K562 (cell line): ENCODE measurements at regions not wholly inside any gene's neighbourhood (a gene's known extent, or its start where the extent isn't known, plus 50 kb on each side); places are given as distances from the start of the nearest gene placed in this dataset.

Experiments used
- ATAC-seq: fragments of 200-7000 bp; cut with Tn5 transposase; 3 replicates; pipeline ENCODE4 v1.9.1; 2020; ENCODE audit warnings: moderate library complexity
- BruUV-seq: library from RNA; stranded (reverse); fragments of 400-500 nt; replicated peaks from 2 replicates; lab custom pipeline; 2021; lab: Mats Ljungman, UMichigan
- CTCF ChIA-PET: fragments of 300-600 bp; formaldehyde crosslinking; extraction: SDS; loops from one replicate; lab custom pipeline; 2021; ENCODE audit warnings: low intra/inter-chr PET ratio; lab: Yijun Ruan, JAX
- POLR2A ChIA-PET: fragments of 300-600, 350-650 bp; sonication (Branson Sonifier 250); formaldehyde crosslinking; extraction: SDS; loops from one replicate; lab custom pipeline; 2021; ENCODE audit warnings: antibody characterized with exemption, inconsistent platforms; lab: Yijun Ruan, JAX
- DNase-seq, 4 experiments: peaks; one replicate each; pipeline versions ENCODE4 v3.0.0 to v3.0.0-alpha.2; 2011 to 2018; ENCODE audit warnings: low spot score in 3 of 4, mixed read lengths in 3 of 4; ENCODE audit errors: extremely low read depth in 1 of 4
- FAIRE-seq: peaks from 2 replicates; lab custom pipeline; 2011; peaks lifted over from hg19 to GRCh38; lab: Jason Lieb, UNC
- H2AFZ ChIP-seq: 2 replicates; pipeline ENCODE4 v1.6.0; 2011; ENCODE audit warnings: low read depth, low read length, control low read depth, inconsistent platforms
- H3K27ac ChIP-seq: fragments of 200-600 bp; 3 replicates; pipeline ENCODE4 v1.8.0; 2011; ENCODE audit warnings: low read depth, mild to moderate bottlenecking, control low read depth, inconsistent platforms, low read length, moderate library complexity, mixed read lengths; ENCODE audit errors: extremely low read depth
- H3K27me3 ChIP-seq, 2 experiments: fragments of 300-600 bp in 1 of 2; 2 replicates in 1 of 2; 3 replicates in 1 of 2; pipeline versions ENCODE4 v1.6.0 to v1.8.0; 2011; ENCODE audit warnings: inconsistent platforms in 2 of 2, low read length in 2 of 2, mild to moderate bottlenecking in 1 of 2, mixed read lengths in 1 of 2, moderate library complexity in 1 of 2; ENCODE audit not compliant: control insufficient read depth in 2 of 2, insufficient read depth in 2 of 2
- H3K36me3 ChIP-seq: fragments of 300-600 bp; 3 replicates; pipeline ENCODE4 v1.8.0; 2011; ENCODE audit warnings: mild to moderate bottlenecking, low read length, inconsistent platforms; ENCODE audit not compliant: control insufficient read depth, insufficient read depth
- H3K4me1 ChIP-seq, 2 experiments: fragments of 200-600 bp in 1 of 2; replicated peaks in 1 of 2; 2 replicates in 1 of 2; 3 replicates in 1 of 2; pipeline versions ENCODE4 v1.5.1 to v1.8.0; 2011; ENCODE audit warnings: inconsistent platforms in 2 of 2, low read length in 2 of 2, mild to moderate bottlenecking in 1 of 2, mixed read lengths in 1 of 2, moderate library complexity in 1 of 2; ENCODE audit not compliant: control insufficient read depth in 2 of 2, insufficient read depth in 2 of 2
- H3K4me2 ChIP-seq: 2 replicates; pipeline ENCODE4 v1.6.1; 2011; ENCODE audit warnings: low read length, control low read depth, inconsistent platforms, mixed read lengths; ENCODE audit not compliant: insufficient read depth
- H3K4me3 ChIP-seq: fragments of 200-600 bp; sonication (generic), shearing (Covaris generic); 2 replicates; pipeline ENCODE4 v1.5.1; 2016; ENCODE audit warnings: control low read depth, inconsistent platforms
- H3K79me2 ChIP-seq: fragments of 200-600 bp; 3 replicates; pipeline ENCODE4 v1.8.0; 2011; ENCODE audit warnings: low read length, inconsistent platforms; ENCODE audit not compliant: control insufficient read depth, insufficient read depth
- H3K9ac ChIP-seq, 2 experiments: 2 replicates each; pipeline versions ENCODE4 v1.6.0 to v1.6.1; 2011; ENCODE audit warnings: low read depth in 2 of 2, low read length in 2 of 2, control low read depth in 1 of 2, inconsistent platforms in 1 of 2, mild to moderate bottlenecking in 1 of 2, mixed read lengths in 1 of 2; ENCODE audit not compliant: insufficient read depth in 1 of 2
- H3K9me1 ChIP-seq: one replicate; pipeline ENCODE4 v1.6.0; 2011; ENCODE audit warnings: inconsistent platforms, mild to moderate bottlenecking, low read length, moderate library complexity; ENCODE audit not compliant: control insufficient read depth, insufficient read depth
- H3K9me3 ChIP-seq: replicated peaks from 2 replicates; pipeline ENCODE4 v1.5.1; 2011; ENCODE audit warnings: low read depth, low read length, inconsistent platforms; ENCODE audit not compliant: control insufficient read depth, insufficient read depth
- H4K20me1 ChIP-seq: replicated peaks from 2 replicates; pipeline ENCODE4 v1.6.1; 2011; ENCODE audit warnings: low read length, inconsistent platforms, mixed read lengths; ENCODE audit not compliant: control insufficient read depth, insufficient read depth
- PBX2 ChIP-seq, 2 experiments: IDR thresholded peaks in 1 of 2; conservative IDR thresholded peaks in 1 of 2; 2 replicates each; pipeline ENCODE4 v1.6.1; 2016; ENCODE audit warnings: low read depth in 2 of 2, mild to moderate bottlenecking in 1 of 2, missing compliant biosample characterization in 1 of 2, missing genetic modification characterization in 1 of 2, moderate library complexity in 1 of 2
- ZKSCAN3 ChIP-seq: fragments of 250-450 bp; sonication (Bioruptor Pico); IDR thresholded peaks from 2 replicates; pipeline ENCODE4 v1.4.0; 2020
- WGBS: fragments of 100-300 bp; shearing (Covaris generic); methylation state at CpG from one replicate; pipeline ENCODE4 v1.1.6; 2016; ENCODE audit warnings: low coverage, mixed read lengths; ENCODE audit not compliant: insufficient coverage; ENCODE audit errors: missing lambda C conversion rate; 5-methylcytosine and 5-hydroxymethylcytosine counted together
- in situ Hi-C: fragments of 300-500 bp; cut with MboI; formaldehyde crosslinking; loops from 4 replicates; pipeline ENCODE4 v1.15.0; 2018; ENCODE audit warnings: inconsistent platforms, mixed read lengths
- intact Hi-C: fragments of 100-400 bp; cut with micrococcal nuclease; formaldehyde crosslinking; loops from 2 replicates; pipeline ENCODE4 v1.14.2; 2022

GRCh38 chr13:64347664-64348063 is 2882.5 kb downstream of the PCDH9 start:
- no TSS peak for BruUV-seq
- FAIRE-seq (no peak), ATAC-seq (no peak), DNase-seq (no peak)
- Histone ChIP-seq H3K9ac (no peak overlapping the region), H3K27me3 (no peaks in the 10 kb centered on the region), H3K9me1 (no peaks in the 10 kb centered on the region), H3K79me2 (no peaks in the 10 kb centered on the region), H3K36me3 (no peaks in the 10 kb centered on the region), H3K4me1 (no peaks in the 10 kb centered on the region), H3K4me2 (no peak overlapping the region), H3K4me3 (no peak overlapping the region), H3K9me3 (no peaks in the 10 kb centered on the region), H3K27ac (no peak overlapping the region), H4K20me1 (no peaks in the 10 kb centered on the region), H2AFZ (no peak overlapping the region)
- WGBS, result 0% methylated on average over 2 of the region's 2 CpGs
- in situ Hi-C loops (no loop called here), intact Hi-C loops (no loop called here)
- POLR2A ChIA-PET, result no interaction called here
- TF ChIP-seq ZKSCAN3 (CRISPR knock-in tag) (no peak), PBX2 (CRISPR knock-in tag; IDR thresholded peaks at IDR 0.05; ENCODE audit: low read depth) (no peak), PBX2 (tag; conservative IDR thresholded peaks at IDR 0.05; ENCODE audit: low read depth) (no peak)
- CTCF ChIA-PET, result no interaction called here
